Non-pigmented ciliary epithelial cell (primary cell): ENCODE measurements at regions not wholly inside any gene's neighbourhood (a gene's known extent, or its start where the extent isn't known, plus 50 kb on each side); places are given as distances from the start of the nearest gene placed in this dataset.
"Not testable (repeated sequence)": the region's sequence is repeated elsewhere in the genome, so short reads cannot be mapped to it uniquely, and the experiment has no call there.

Experiments used
- DNase-seq: peaks from one replicate; pipeline ENCODE4 v3.0.0-alpha.2; 2010; ENCODE audit warnings: low read depth

GRCh38 chr12:112711026-112711425 lies 80.5 kb upstream of the RPH3A start:
- no peak for DNase-seq

- DNase-seq = no peak
These were observed 80.0 kb upstream of the RPH3A start for GRCh38 chr12:112711507-112711906.

- DNase-seq = not testable (repeated sequence)
These were observed 78.8 kb upstream of the RPH3A start for GRCh38 chr12:112712751-112713150.

- no peak for DNase-seq
These were observed 78.1 kb upstream of the RPH3A start for GRCh38 chr12:112713471-112713870.

- DNase-seq = no peak
These were observed 77.3 kb upstream of the RPH3A start for GRCh38 chr12:112714166-112714710.

- DNase-seq = no peak
These were observed 75.2 kb upstream of the RPH3A start for GRCh38 chr12:112716099-112717093.

- DNase-seq = no peak
These were observed 62.7 kb upstream of the RPH3A start for GRCh38 chr12:112728864-112729263.

GRCh38 chr12:112734859-112735695 lies 56.5 kb upstream of the RPH3A start:
- DNase-seq = no peak

- DNase-seq = no peak
These were observed 53.0 kb upstream of the RPH3A start for GRCh38 chr12:112738531-112738930.

GRCh38 chr12:112740387-112740934 lies 51.1 kb upstream of the RPH3A start:
- no peak for DNase-seq

- no peak for DNase-seq
These were observed 50.4 kb upstream of the RPH3A start for GRCh38 chr12:112741106-112741505.
